ENCODE measurements at regions not wholly inside any gene's neighbourhood (a gene's known extent, or its start where the extent isn't known, plus 50 kb on each side); places are given as distances from the start of the nearest gene placed in this dataset.

GRCh38 chr14:98270201-98270600 lies 1001.8 kb downstream of the BCL11B start:
- DNase-seq (ENCODE audit: insufficient read length, low spot score) (no peak), FAIRE-seq (no peak)
- TF ChIP-seq POLR2A (IDR thresholded peaks at IDR 0.05; ENCODE audit: low read depth, low read length) = no peak

GRCh38 chr14:98274596-98274995 lies 997.4 kb downstream of the BCL11B start:
- FAIRE-seq (no peak), DNase-seq (ENCODE audit: insufficient read length, low spot score) (no peak)
- TF ChIP-seq POLR2A (IDR thresholded peaks at IDR 0.05; ENCODE audit: low read depth, low read length) = no peak

- no peak for TF ChIP-seq POLR2A (IDR thresholded peaks at IDR 0.05; ENCODE audit: low read depth, low read length)
- FAIRE-seq = no peak
- DNase-seq (ENCODE audit: insufficient read length, low spot score) = no peak
These were observed 993.2 kb downstream of the BCL11B start for GRCh38 chr14:98278800-98279199.

GRCh38 chr14:98280436-98280835 lies 991.6 kb downstream of the BCL11B start:
- FAIRE-seq (no peak), DNase-seq (ENCODE audit: insufficient read length, low spot score) (no peak)
- no peak for TF ChIP-seq POLR2A (IDR thresholded peaks at IDR 0.05; ENCODE audit: low read depth, low read length)

GRCh38 chr14:98288825-98289224 lies 983.2 kb downstream of the BCL11B start:
- TF ChIP-seq POLR2A (IDR thresholded peaks at IDR 0.05; ENCODE audit: low read depth, low read length) = no peak
- DNase-seq (ENCODE audit: insufficient read length, low spot score) (no peak), FAIRE-seq (no peak)

GRCh38 chr14:98290596-98290995 lies 981.4 kb downstream of the BCL11B start:
- TF ChIP-seq POLR2A (IDR thresholded peaks at IDR 0.05; ENCODE audit: low read depth, low read length) = no peak
- peak; percentile 3 for DNase-seq (ENCODE audit: insufficient read length, low spot score)
- no peak for FAIRE-seq

- no peak for FAIRE-seq
- no peak for DNase-seq (ENCODE audit: insufficient read length, low spot score)
These were observed 979.8 kb downstream of the BCL11B start for GRCh38 chr14:98292191-98292590.

GRCh38 chr14:98293576-98293975 lies 978.4 kb downstream of the BCL11B start:
- no peak for FAIRE-seq
- no peak for TF ChIP-seq POLR2A (IDR thresholded peaks at IDR 0.05; ENCODE audit: low read depth, low read length)

More at GRCh38 chr14:98292191-98292590, 979.8 kb downstream of the BCL11B start:
- no peak for TF ChIP-seq POLR2A (IDR thresholded peaks at IDR 0.05; ENCODE audit: low read depth, low read length)

GRCh38 chr14:98296895-98297294 lies 975.1 kb downstream of the BCL11B start:
- no peak for TF ChIP-seq POLR2A (IDR thresholded peaks at IDR 0.05; ENCODE audit: low read depth, low read length)
- FAIRE-seq (no peak), DNase-seq (ENCODE audit: insufficient read length, low spot score) (no peak)

More at GRCh38 chr14:98293576-98293975, 978.4 kb downstream of the BCL11B start:
- no peak for DNase-seq (ENCODE audit: insufficient read length, low spot score)

- DNase-seq (ENCODE audit: insufficient read length, low spot score) (no peak), FAIRE-seq (no peak)
- TF ChIP-seq POLR2A (IDR thresholded peaks at IDR 0.05; ENCODE audit: low read depth, low read length) = no peak
These were observed 974.4 kb downstream of the BCL11B start for GRCh38 chr14:98297567-98297966.

GRCh38 chr14:98298481-98299244 lies 973.3 kb downstream of the BCL11B start:
- DNase-seq (ENCODE audit: insufficient read length, low spot score) = no peak
- FAIRE-seq = no peak
- TF ChIP-seq POLR2A (IDR thresholded peaks at IDR 0.05; ENCODE audit: low read depth, low read length) = no peak

- TF ChIP-seq POLR2A (IDR thresholded peaks at IDR 0.05; ENCODE audit: low read depth, low read length) = no peak
- DNase-seq (ENCODE audit: insufficient read length, low spot score) = no peak
- no peak for FAIRE-seq
These were observed 970.3 kb downstream of the BCL11B start for GRCh38 chr14:98301681-98302080.

- FAIRE-seq (no peak), DNase-seq (ENCODE audit: insufficient read length, low spot score) (no peak)
- TF ChIP-seq POLR2A (IDR thresholded peaks at IDR 0.05; ENCODE audit: low read depth, low read length) = no peak
These were observed 967.4 kb downstream of the BCL11B start for GRCh38 chr14:98304574-98304973.

- FAIRE-seq = no peak
- DNase-seq (ENCODE audit: insufficient read length, low spot score) = no peak
- TF ChIP-seq POLR2A (IDR thresholded peaks at IDR 0.05; ENCODE audit: low read depth, low read length) = no peak
These were observed 962.4 kb downstream of the BCL11B start for GRCh38 chr14:98309591-98309990.

- DNase-seq (ENCODE audit: insufficient read length, low spot score) (no peak), FAIRE-seq (no peak)
- no peak for TF ChIP-seq POLR2A (IDR thresholded peaks at IDR 0.05; ENCODE audit: low read depth, low read length)
These were observed 960.0 kb downstream of the BCL11B start for GRCh38 chr14:98312006-98312405.

All from H54 (cell line).